ENCODE measurements at regions not wholly inside any gene's neighbourhood (a gene's known extent, or its start where the extent isn't known, plus 50 kb on each side); places are given as distances from the start of the nearest gene placed in this dataset.

DNA sequence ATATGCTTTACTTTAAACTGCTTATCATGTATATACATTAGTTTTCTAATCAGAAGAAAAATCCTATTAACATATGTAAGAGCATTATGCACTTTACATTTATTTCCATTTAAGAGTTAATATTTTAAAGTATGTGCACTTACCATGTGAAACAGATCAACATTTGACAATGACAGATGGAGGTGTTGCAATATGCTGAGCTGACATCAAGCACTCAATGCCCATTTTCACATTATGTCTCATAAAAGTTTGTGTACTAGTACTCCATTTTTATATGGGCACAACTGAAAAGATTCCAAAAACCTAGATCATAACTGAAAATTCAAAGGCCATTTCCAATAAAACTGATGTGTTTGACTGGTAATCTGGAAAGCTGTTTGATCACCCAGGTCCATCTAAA, 420.9 kb upstream of the SOX9 start:
- intact Hi-C loops (cut with micrococcal nuclease): no loop called here
- no peak overlapping the region for H3K4me3 ChIP-seq (ENCODE audit: low read length in 2 of 2)
- H3K27me3 Mint-ChIP-seq: no peaks in the 10 kb centered on the region
- no peaks in the 10 kb centered on the region for H3K4me1 Mint-ChIP-seq
- no peaks in the 10 kb centered on the region for H3K36me3 ChIP-seq (ENCODE audit: insufficient read depth, low read length)
- H3K4me3 Mint-ChIP-seq: no peak overlapping the region
- H3K9me3 ChIP-seq (ENCODE audit: control insufficient read depth in 1 of 2, low read length in 2 of 2): no peaks in the 10 kb centered on the region
- H3K36me3 Mint-ChIP-seq: no peaks in the 10 kb centered on the region
- no peaks in the 10 kb centered on the region for H3K27me3 ChIP-seq (ENCODE audit: insufficient read depth, low read length)
- no peak overlapping the region for H3K27ac Mint-ChIP-seq
- CTCF ChIA-PET (ENCODE audit: partially characterized antibody): no interaction called here
- POLR2A ChIA-PET (ENCODE audit: partially characterized antibody): no interaction called here
- H3K4me1 ChIP-seq (ENCODE audit: insufficient read depth, low read length): no peaks in the 10 kb centered on the region
- DNase-seq: no peak
- no peak overlapping the region for H3K27ac ChIP-seq (ENCODE audit: low read depth, low read length)
- peaks cover 0 to 12% (median 3%) of the 10 kb centered on the region in 8 donors for H3K9me3 Mint-ChIP-seq

DNA sequence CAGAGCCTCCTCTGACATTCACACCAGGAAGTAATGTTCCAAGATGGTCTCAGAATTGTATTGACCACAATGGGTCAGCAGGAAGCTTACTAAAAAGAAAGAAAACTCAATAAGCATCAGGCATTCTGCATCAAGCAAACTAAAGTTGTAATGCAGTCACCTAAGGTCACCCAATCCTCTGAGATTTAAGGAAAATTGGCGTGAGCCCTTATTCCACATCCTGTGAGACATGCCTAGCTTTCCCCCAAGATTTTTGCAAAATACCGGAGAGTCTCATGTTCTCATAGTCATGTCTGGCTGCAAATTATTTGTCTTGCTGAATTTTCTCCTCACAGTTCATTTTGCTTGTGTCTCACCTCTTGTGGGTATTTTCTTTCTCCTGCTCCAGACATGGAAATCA, 417.1 kb upstream of the SOX9 start:
- Histone ChIP-seq H3K27me3 (ENCODE audit: insufficient read depth, low read length) (no peaks in the 10 kb centered on the region), H3K4me3 (ENCODE audit: low read length in 2 of 2) (no peak overlapping the region), H3K4me1 (ENCODE audit: insufficient read depth, low read length) (no peaks in the 10 kb centered on the region), H3K36me3 (ENCODE audit: insufficient read depth, low read length) (no peaks in the 10 kb centered on the region), H3K9me3 (ENCODE audit: control insufficient read depth in 1 of 2, low read length in 2 of 2) (no peaks in the 10 kb centered on the region), H3K27ac (ENCODE audit: low read depth, low read length) (no peak overlapping the region)
- DNase-seq: no peak
- Mint-ChIP-seq H3K4me1 (no peaks in the 10 kb centered on the region), H3K9me3 (peaks cover 0 to 12% (median 3%) of the 10 kb centered on the region in 8 donors), H3K27ac (no peak overlapping the region), H3K27me3 (no peaks in the 10 kb centered on the region), H3K36me3 (no peaks in the 10 kb centered on the region), H3K4me3 (no peak overlapping the region)
- POLR2A ChIA-PET (ENCODE audit: partially characterized antibody): no interaction called here
- intact Hi-C loops (cut with micrococcal nuclease): no loop called here
- CTCF ChIA-PET (ENCODE audit: partially characterized antibody): no interaction called here

GRCh38 chr17:71709271-71709890, 411.4 kb upstream of the SOX9 start:
- Mint-ChIP-seq H3K27ac (no peak overlapping the region), H3K27me3 (no peaks in the 10 kb centered on the region), H3K4me3 (no peak overlapping the region), H3K9me3 (peaks cover 0 to 9% (median 3%) of the 10 kb centered on the region in 8 donors), H3K4me1 (no peaks in the 10 kb centered on the region), H3K36me3 (no peaks in the 10 kb centered on the region)
- no peaks in the 10 kb centered on the region for H3K36me3 ChIP-seq (ENCODE audit: insufficient read depth, low read length)
- no peak overlapping the region for H3K27ac ChIP-seq (ENCODE audit: low read depth, low read length)
- POLR2A ChIA-PET (ENCODE audit: partially characterized antibody): no interaction called here
- no peaks in the 10 kb centered on the region for H3K4me1 ChIP-seq (ENCODE audit: insufficient read depth, low read length)
- no peak for DNase-seq
- CTCF ChIA-PET (ENCODE audit: partially characterized antibody): no interaction called here
- no peaks in the 10 kb centered on the region for H3K27me3 ChIP-seq (ENCODE audit: insufficient read depth, low read length)
- H3K9me3 ChIP-seq (ENCODE audit: control insufficient read depth in 1 of 2, low read length in 2 of 2): no peaks in the 10 kb centered on the region
- no peak overlapping the region for H3K4me3 ChIP-seq (ENCODE audit: low read length in 2 of 2)
- intact Hi-C loops (cut with micrococcal nuclease): no loop called here

GRCh38 chr17:71709946-71710345, 410.9 kb upstream of the SOX9 start:
- intact Hi-C loops (cut with micrococcal nuclease): no loop called here
- no peaks in the 10 kb centered on the region for H3K9me3 ChIP-seq (ENCODE audit: control insufficient read depth in 1 of 2, low read length in 2 of 2)
- no peaks in the 10 kb centered on the region for H3K36me3 Mint-ChIP-seq
- no peak overlapping the region for H3K4me3 Mint-ChIP-seq
- H3K36me3 ChIP-seq (ENCODE audit: insufficient read depth, low read length): no peaks in the 10 kb centered on the region
- H3K27ac Mint-ChIP-seq: no peak overlapping the region
- no peak overlapping the region for H3K4me3 ChIP-seq (ENCODE audit: low read length in 2 of 2)
- peaks cover 0 to 6% (median 0%) of the 10 kb centered on the region in 8 donors for H3K9me3 Mint-ChIP-seq
- no peak for DNase-seq
- POLR2A ChIA-PET (ENCODE audit: partially characterized antibody): no interaction called here
- H3K27me3 ChIP-seq (ENCODE audit: insufficient read depth, low read length): no peaks in the 10 kb centered on the region
- H3K4me1 Mint-ChIP-seq: no peaks in the 10 kb centered on the region
- no peaks in the 10 kb centered on the region for H3K27me3 Mint-ChIP-seq
- H3K27ac ChIP-seq (ENCODE audit: low read depth, low read length): no peak overlapping the region
- CTCF ChIA-PET (ENCODE audit: partially characterized antibody): no interaction called here
- H3K4me1 ChIP-seq (ENCODE audit: insufficient read depth, low read length): no peaks in the 10 kb centered on the region

DNA sequence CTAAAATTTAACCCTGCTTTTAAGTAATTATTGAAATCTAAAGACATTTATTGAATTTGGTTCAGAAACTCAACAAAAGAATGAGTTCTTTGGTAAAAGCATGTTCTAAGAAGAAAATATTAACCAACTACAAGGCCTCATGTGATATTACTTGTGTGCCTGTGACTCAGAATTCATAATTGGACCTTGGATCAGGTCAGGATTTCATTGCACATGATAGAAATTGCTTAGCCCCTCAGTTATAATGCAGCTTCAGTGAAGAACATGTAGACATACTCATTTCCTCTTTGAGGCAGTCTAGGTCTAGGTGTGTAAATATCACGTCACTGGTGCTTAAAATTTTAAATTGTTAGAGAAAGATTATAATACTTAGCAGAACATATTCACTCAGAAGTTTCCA, 410.0 kb upstream of the SOX9 start:
- ChIA-PET POLR2A (ENCODE audit: partially characterized antibody) (no interaction called here), CTCF (ENCODE audit: partially characterized antibody) (no interaction called here)
- no peak for DNase-seq
- no peak overlapping the region for H3K27ac ChIP-seq (ENCODE audit: low read depth, low read length)
- H3K4me1 Mint-ChIP-seq: no peaks in the 10 kb centered on the region
- H3K27ac Mint-ChIP-seq: no peak overlapping the region
- H3K9me3 ChIP-seq (ENCODE audit: control insufficient read depth in 1 of 2, low read length in 2 of 2): no peaks in the 10 kb centered on the region
- H3K4me1 ChIP-seq (ENCODE audit: insufficient read depth, low read length): no peaks in the 10 kb centered on the region
- intact Hi-C loops (cut with micrococcal nuclease): no loop called here
- no peak overlapping the region for H3K4me3 ChIP-seq (ENCODE audit: low read length in 2 of 2)
- no peaks in the 10 kb centered on the region for H3K27me3 ChIP-seq (ENCODE audit: insufficient read depth, low read length)
- no peaks in the 10 kb centered on the region for H3K27me3 Mint-ChIP-seq
- H3K36me3 Mint-ChIP-seq: no peaks in the 10 kb centered on the region
- no peaks in the 10 kb centered on the region for H3K36me3 ChIP-seq (ENCODE audit: insufficient read depth, low read length)
- H3K9me3 Mint-ChIP-seq: peaks cover 0 to 8% (median 0%) of the 10 kb centered on the region in 8 donors
- no peak overlapping the region for H3K4me3 Mint-ChIP-seq

- Mint-ChIP-seq H3K4me1 (no peaks in the 10 kb centered on the region), H3K27ac (no peak overlapping the region), H3K27me3 (no peaks in the 10 kb centered on the region), H3K9me3 (peaks cover 0 to 9% (median 6%) of the 10 kb centered on the region in 8 donors), H3K4me3 (no peak overlapping the region), H3K36me3 (no peaks in the 10 kb centered on the region)
- no peaks in the 10 kb centered on the region for H3K4me1 ChIP-seq (ENCODE audit: insufficient read depth, low read length)
- no peak overlapping the region for H3K4me3 ChIP-seq (ENCODE audit: low read length in 2 of 2)
- no peak overlapping the region for H3K27ac ChIP-seq (ENCODE audit: low read depth, low read length)
- no peak for DNase-seq
- POLR2A ChIA-PET (ENCODE audit: partially characterized antibody): no interaction called here
- no peaks in the 10 kb centered on the region for H3K36me3 ChIP-seq (ENCODE audit: insufficient read depth, low read length)
- intact Hi-C loops (cut with micrococcal nuclease): no loop called here
- CTCF ChIA-PET (ENCODE audit: partially characterized antibody): no interaction called here
- H3K9me3 ChIP-seq (ENCODE audit: control insufficient read depth in 1 of 2, low read length in 2 of 2): no peaks in the 10 kb centered on the region
- H3K27me3 ChIP-seq (ENCODE audit: insufficient read depth, low read length): no peaks in the 10 kb centered on the region
These were observed 407.0 kb upstream of the SOX9 start for GRCh38 chr17:71713846-71714245.

DNA sequence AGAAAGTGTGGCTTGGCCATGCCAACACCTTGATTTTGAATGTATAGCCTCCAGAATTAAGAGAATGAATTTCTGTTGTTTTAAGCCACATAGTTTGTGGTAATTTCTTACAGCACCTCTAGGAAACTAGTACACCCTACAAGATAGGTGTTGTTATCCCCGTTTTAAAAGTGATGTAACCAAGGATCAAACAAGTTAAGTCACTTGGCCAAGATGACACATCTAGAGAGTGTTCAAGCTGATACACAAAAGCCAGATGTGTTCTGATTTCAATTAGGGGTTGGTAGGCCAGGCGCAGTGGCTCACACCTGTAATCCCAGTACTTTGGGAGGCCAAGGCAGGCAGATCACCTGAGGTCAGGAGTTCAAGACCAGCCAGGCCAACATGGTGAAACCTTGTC, 396.5 kb upstream of the SOX9 start:
- DNase-seq: no peak
- ChIA-PET POLR2A (ENCODE audit: partially characterized antibody) (no interaction called here), CTCF (ENCODE audit: partially characterized antibody) (no interaction called here)
- Mint-ChIP-seq H3K27ac (no peak overlapping the region), H3K27me3 (no peaks in the 10 kb centered on the region), H3K4me3 (no peak overlapping the region), H3K36me3 (no peaks in the 10 kb centered on the region), H3K4me1 (no peaks in the 10 kb centered on the region), H3K9me3 (peaks cover 0 to 6% (median 1%) of the 10 kb centered on the region in 8 donors)
- no peak overlapping the region for H3K27ac ChIP-seq (ENCODE audit: low read depth, low read length)
- no peaks in the 10 kb centered on the region for H3K4me1 ChIP-seq (ENCODE audit: insufficient read depth, low read length)
- no peaks in the 10 kb centered on the region for H3K27me3 ChIP-seq (ENCODE audit: insufficient read depth, low read length)
- H3K9me3 ChIP-seq (ENCODE audit: control insufficient read depth in 1 of 2, low read length in 2 of 2): no peaks in the 10 kb centered on the region
- H3K4me3 ChIP-seq (ENCODE audit: low read length in 2 of 2): no peak overlapping the region
- no peaks in the 10 kb centered on the region for H3K36me3 ChIP-seq (ENCODE audit: insufficient read depth, low read length)
- intact Hi-C loops (cut with micrococcal nuclease): no loop called here

GRCh38 chr17:71725811-71726210, 395.0 kb upstream of the SOX9 start:
- H3K4me1 Mint-ChIP-seq: no peaks in the 10 kb centered on the region
- no peaks in the 10 kb centered on the region for H3K36me3 Mint-ChIP-seq
- no peak overlapping the region for H3K4me3 Mint-ChIP-seq
- intact Hi-C loops (cut with micrococcal nuclease): no loop called here
- Histone ChIP-seq H3K4me1 (ENCODE audit: insufficient read depth, low read length) (no peaks in the 10 kb centered on the region), H3K9me3 (ENCODE audit: control insufficient read depth in 1 of 2, low read length in 2 of 2) (no peaks in the 10 kb centered on the region), H3K4me3 (ENCODE audit: low read length in 2 of 2) (no peak overlapping the region), H3K27ac (ENCODE audit: low read depth, low read length) (no peak overlapping the region), H3K27me3 (ENCODE audit: insufficient read depth, low read length) (no peaks in the 10 kb centered on the region), H3K36me3 (ENCODE audit: insufficient read depth, low read length) (no peaks in the 10 kb centered on the region)
- DNase-seq: no peak
- H3K27me3 Mint-ChIP-seq: no peaks in the 10 kb centered on the region
- ChIA-PET CTCF (ENCODE audit: partially characterized antibody) (no interaction called here), POLR2A (ENCODE audit: partially characterized antibody) (no interaction called here)
- H3K27ac Mint-ChIP-seq: no peak overlapping the region
- H3K9me3 Mint-ChIP-seq: peaks cover 0 to 12% (median 3%) of the 10 kb centered on the region in 8 donors

Data from CD4-positive, alpha-beta memory T cell (primary cell).